ENCODE measurements at regions not wholly inside any gene's neighbourhood (a gene's known extent, or its start where the extent isn't known, plus 50 kb on each side); places are given as distances from the start of the nearest gene placed in this dataset.
"Not testable (repeated sequence)": the region's sequence is repeated elsewhere in the genome, so short reads cannot be mapped to it uniquely, and the experiment has no call there.

DNA sequence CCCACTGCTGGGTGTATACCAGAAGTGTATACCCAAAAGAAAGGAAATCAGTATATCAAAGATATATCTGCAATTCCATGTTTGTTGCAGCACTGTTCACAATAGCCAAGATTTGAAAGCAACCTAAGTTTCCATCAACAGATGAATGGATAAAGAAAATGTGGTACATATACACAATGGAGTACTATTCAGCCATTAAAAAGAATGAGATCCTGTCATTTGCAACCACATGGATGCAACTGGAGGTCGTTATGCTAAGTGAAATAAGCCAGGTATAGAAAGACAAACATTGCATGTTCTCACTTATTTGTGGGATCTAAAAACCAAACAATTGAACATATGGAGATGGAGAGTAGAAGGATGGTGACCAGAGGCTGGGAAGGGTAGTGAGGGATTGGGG, 97.2 kb downstream of the RMI1 start:
- TF ChIP-seq, protein P1, sequence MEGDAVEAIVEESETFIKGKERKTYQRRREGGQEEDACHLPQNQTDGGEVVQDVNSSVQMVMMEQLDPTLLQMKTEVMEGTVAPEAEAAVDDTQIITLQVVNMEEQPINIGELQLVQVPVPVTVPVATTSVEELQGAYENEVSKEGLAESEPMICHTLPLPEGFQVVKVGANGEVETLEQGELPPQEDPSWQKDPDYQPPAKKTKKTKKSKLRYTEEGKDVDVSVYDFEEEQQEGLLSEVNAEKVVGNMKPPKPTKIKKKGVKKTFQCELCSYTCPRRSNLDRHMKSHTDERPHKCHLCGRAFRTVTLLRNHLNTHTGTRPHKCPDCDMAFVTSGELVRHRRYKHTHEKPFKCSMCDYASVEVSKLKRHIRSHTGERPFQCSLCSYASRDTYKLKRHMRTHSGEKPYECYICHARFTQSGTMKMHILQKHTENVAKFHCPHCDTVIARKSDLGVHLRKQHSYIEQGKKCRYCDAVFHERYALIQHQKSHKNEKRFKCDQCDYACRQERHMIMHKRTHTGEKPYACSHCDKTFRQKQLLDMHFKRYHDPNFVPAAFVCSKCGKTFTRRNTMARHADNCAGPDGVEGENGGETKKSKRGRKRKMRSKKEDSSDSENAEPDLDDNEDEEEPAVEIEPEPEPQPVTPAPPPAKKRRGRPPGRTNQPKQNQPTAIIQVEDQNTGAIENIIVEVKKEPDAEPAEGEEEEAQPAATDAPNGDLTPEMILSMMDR (IDR thresholded peaks at IDR 0.05) = not testable (repeated sequence)
- TF ChIP-seq RAD21 (conservative IDR thresholded peaks at IDR 0.05 in 1 of 2, IDR thresholded peaks at IDR 0.05 in 1 of 2); SMC3 (IDR thresholded peaks at IDR 0.05); RFX5 (IDR thresholded peaks at IDR 0.05): not testable (repeated sequence)

Data from A549 (cell line).